HG02798 (cell line): ENCODE measurements at regions not wholly inside any gene's neighbourhood (a gene's known extent, or its start where the extent isn't known, plus 50 kb on each side); places are given as distances from the start of the nearest gene placed in this dataset.

Experiments
- ATAC-seq: cut with Tn5 transposase; IDR thresholded peaks from one replicate; pipeline ENCODE4 v1.9.1; 2021; ENCODE audit warnings: mild to moderate bottlenecking; ENCODE audit not compliant: unreplicated experiment, poor library complexity

- ATAC-seq, result no peak
Measured at GRCh38 chr20:57769756-57770155, 59.9 kb upstream of the PMEPA1 start.

DNA sequence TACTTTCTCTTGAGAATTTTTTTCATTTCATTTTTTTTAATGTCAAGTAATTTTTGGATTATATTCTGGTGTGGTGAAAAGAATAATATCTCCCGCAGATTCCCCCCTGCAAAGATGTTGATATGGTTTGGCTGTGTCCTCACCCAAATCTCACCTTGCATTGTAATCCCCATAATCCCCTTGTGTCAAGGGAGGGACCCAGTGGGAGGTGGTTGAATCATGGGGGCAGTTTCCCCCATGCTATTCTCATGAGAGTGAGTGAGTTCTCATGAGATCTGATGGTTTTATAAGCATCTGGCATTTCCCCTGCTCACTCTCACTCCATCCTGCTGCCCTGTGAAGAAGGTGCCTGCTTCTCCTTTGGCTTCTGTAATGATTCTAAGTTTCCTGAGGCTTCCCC lies 58.7 kb upstream of the PMEPA1 start:
- ATAC-seq, result no peak

GRCh38 chr20:57767441-57767840 lies 57.6 kb upstream of the PMEPA1 start:
- no peak for ATAC-seq

DNA sequence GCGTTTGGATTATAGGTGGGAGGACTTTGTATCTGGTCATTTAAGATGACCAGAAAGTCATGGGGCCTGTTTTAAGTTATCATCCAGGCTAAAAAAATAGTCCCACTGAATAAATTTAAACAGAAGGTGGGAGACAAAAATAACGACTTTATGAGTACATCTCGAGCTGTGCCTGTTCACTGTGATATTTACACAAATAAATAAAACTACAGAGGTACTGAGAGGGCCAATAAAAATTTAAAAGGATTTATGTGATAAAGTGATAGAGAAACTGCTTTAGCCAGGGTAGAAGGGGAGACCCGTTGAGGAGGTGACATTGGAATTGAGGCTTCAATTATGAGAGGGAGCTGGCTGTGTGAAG lies 53.4 kb upstream of the PMEPA1 start:
- ATAC-seq, result no peak

DNA sequence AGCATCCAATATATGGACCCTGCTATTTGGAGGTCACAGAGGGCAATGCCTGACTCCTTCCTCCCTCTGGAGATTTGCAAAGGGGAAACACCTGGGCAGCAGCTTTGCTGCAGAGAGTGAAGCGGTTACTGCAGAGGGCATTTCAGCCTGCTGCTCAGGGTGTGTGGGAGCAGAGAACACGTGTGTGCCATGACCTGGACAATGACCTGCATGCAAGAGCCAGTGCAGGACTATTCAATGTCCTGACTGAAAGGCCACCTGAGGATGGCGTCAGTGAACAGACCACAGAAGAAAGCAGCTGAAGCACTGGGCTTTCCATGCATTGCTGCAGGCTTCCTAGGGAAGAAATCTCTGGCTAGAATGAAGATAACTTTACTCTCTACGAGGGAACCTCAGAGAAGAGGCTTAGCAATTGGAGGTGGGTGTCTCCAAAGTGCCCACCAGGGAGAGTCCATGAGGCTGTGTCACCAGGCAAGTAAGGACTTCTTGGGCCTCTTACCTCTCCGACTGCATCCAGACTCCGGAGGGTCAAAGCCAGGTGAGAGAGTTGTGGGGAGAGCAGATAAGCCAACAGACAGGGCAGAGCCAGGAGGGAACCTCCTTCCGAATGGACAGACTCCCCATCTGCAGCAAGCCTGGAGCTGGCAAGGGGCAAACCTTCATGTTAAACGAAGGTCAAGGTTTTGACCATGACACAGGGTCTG lies 52.9 kb upstream of the PMEPA1 start:
- no peak for ATAC-seq

DNA sequence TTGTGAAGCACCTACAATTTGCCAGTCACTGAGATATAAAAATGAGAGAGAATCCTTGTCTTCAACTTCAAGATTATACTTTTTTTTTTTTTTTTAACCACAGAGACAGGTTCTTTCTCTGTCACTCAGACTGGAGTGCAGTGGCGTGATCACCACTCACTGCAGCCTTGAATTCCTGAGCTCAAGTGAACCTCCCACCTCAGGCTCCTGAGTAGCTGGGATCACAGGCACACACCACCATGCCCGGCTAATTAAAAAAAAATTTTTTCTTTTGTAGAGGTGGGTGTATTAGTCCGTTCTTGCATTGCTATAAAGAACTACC lies 51.6 kb upstream of the PMEPA1 start:
- ATAC-seq, result no peak

DNA sequence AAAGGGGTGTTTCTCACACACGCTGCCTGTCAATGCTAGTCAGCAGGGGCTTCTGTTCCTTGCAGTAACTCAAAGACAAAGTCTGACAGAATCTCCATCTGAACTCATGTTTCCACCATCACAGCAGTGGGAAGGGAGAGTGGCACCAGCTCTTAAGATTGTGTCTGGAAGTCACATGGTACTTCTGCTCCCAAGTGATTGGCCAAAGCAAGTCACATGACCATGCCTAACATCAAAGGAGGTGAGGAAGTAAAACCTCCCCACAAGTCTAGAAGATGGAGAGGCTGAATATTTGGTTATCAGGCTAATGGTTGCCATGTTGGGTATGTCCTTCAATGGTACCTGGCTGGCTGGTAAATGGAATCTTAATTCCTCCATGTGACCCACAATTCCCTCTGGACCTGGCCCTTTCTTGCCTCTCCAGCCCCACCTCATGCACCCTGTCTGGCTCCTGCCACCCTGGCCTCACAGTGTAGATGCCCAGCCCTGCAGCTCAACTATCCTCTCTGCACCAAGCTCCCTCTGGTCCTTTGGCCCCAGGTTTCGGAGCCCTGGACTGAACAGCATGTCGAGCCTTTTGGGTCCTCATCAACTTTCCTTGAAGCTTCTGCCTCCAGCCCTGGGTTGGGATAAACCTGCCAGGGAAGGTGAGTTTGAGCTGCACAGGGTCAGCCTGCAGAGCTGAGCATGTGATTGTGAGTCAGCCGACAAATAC lies 51.0 kb upstream of the PMEPA1 start:
- ATAC-seq, result no peak

- ATAC-seq, result no peak
Measured at GRCh38 chr20:57759724-57760123, 49.9 kb upstream of the PMEPA1 start.
